ENCODE measurements at regions not wholly inside any gene's neighbourhood (a gene's known extent, or its start where the extent isn't known, plus 50 kb on each side); places are given as distances from the start of the nearest gene placed in this dataset.

- H3K27ac Mint-ChIP-seq: no peak overlapping the region
- 84% methylated on average over 9 of the region's 9 CpGs for WGBS (ENCODE audit: insufficient coverage)
Observed at GRCh38 chr2:2720351-2720750, 389.3 kb upstream of the MYT1L start.

GRCh38 chr2:2719781-2720180 is 388.7 kb upstream of the MYT1L start:
- ATAC-seq (no peak), DNase-seq (no peak)
- H3K27me3 Mint-ChIP-seq (ENCODE audit: low read depth in 2 of 2): no peaks in the 10 kb centered on the region
- no peak overlapping the region for H3K4me3 ChIP-seq (ENCODE audit: low read length)
- no peak overlapping the region for H3K27ac ChIP-seq (ENCODE audit: low read length)
- H3K4me3 Mint-ChIP-seq: no peak overlapping the region
- H3K4me1 ChIP-seq (ENCODE audit: control insufficient read depth, insufficient read depth, low read length): no peaks in the 10 kb centered on the region
- H3K4me1 Mint-ChIP-seq: no peaks in the 10 kb centered on the region
- H3K27me3 ChIP-seq (ENCODE audit: control insufficient read depth, insufficient read depth, low read length): no peaks in the 10 kb centered on the region
- WGBS (ENCODE audit: insufficient coverage): 80% methylated on average over 8 of the region's 8 CpGs
- H3K36me3 ChIP-seq (ENCODE audit: control insufficient read depth, insufficient read depth, low read length): no peaks in the 10 kb centered on the region
- H3K9me3 ChIP-seq (ENCODE audit: control insufficient read depth, insufficient read depth, low read length): no peaks in the 10 kb centered on the region
- no peak for TF ChIP-seq CTCF (IDR thresholded peaks at IDR 0.05)
- no peak overlapping the region for H3K27ac Mint-ChIP-seq
- H3K9me3 Mint-ChIP-seq: no peaks in the 10 kb centered on the region
- intact Hi-C loops (cut with micrococcal nuclease): no loop called here
- H3K36me3 Mint-ChIP-seq: no peaks in the 10 kb centered on the region

More at GRCh38 chr2:2720351-2720750, 389.3 kb upstream of the MYT1L start:
- H3K27me3 Mint-ChIP-seq (ENCODE audit: low read depth in 2 of 2): no peaks in the 10 kb centered on the region
- Histone ChIP-seq H3K4me3 (ENCODE audit: low read length) (no peak overlapping the region), H3K27ac (ENCODE audit: low read length) (no peak overlapping the region), H3K4me1 (ENCODE audit: control insufficient read depth, insufficient read depth, low read length) (no peaks in the 10 kb centered on the region), H3K36me3 (ENCODE audit: control insufficient read depth, insufficient read depth, low read length) (no peaks in the 10 kb centered on the region), H3K27me3 (ENCODE audit: control insufficient read depth, insufficient read depth, low read length) (no peaks in the 10 kb centered on the region), H3K9me3 (ENCODE audit: control insufficient read depth, insufficient read depth, low read length) (no peaks in the 10 kb centered on the region)
- intact Hi-C loops (cut with micrococcal nuclease): no loop called here
- H3K36me3 Mint-ChIP-seq: no peaks in the 10 kb centered on the region
- DNase-seq (no peak), ATAC-seq (no peak)
- no peaks in the 10 kb centered on the region for H3K4me1 Mint-ChIP-seq
- no peaks in the 10 kb centered on the region for H3K9me3 Mint-ChIP-seq
- no peak overlapping the region for H3K4me3 Mint-ChIP-seq
- TF ChIP-seq CTCF (IDR thresholded peaks at IDR 0.05): no peak

DNA sequence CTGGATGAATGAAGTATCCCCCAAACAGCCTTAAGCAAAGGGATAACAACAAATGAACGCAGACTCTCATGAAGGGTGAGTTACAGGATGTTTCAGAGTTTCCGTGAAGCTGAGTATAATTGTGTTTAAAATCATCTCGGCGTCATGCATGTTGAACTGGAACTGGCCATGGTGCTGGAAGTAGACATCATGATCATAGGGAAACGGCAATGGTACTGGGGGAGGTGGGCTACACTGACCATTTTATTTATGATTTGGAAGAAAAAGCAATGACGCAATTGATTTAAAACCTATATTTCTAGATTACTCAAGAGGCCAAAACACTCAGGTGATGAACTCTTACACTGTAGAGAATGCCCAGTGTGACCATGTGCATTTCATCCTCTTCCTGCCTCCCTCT is 387.9 kb upstream of the MYT1L start:
- no peaks in the 10 kb centered on the region for H3K36me3 Mint-ChIP-seq
- no peak for TF ChIP-seq CTCF (IDR thresholded peaks at IDR 0.05)
- H3K27me3 Mint-ChIP-seq (ENCODE audit: low read depth in 2 of 2): no peaks in the 10 kb centered on the region

GRCh38 chr2:2717406-2717805 is 386.3 kb upstream of the MYT1L start:
- Mint-ChIP-seq H3K4me3 (no peak overlapping the region), H3K27ac (no peak overlapping the region), H3K9me3 (no peaks in the 10 kb centered on the region), H3K27me3 (ENCODE audit: low read depth in 2 of 2) (peaks cover 0 to 6% of the 10 kb centered on the region in 2 donors), H3K4me1 (no peaks in the 10 kb centered on the region), H3K36me3 (no peaks in the 10 kb centered on the region)
- H3K9me3 ChIP-seq (ENCODE audit: control insufficient read depth, insufficient read depth, low read length): no peaks in the 10 kb centered on the region
- intact Hi-C loops (cut with micrococcal nuclease): no loop called here
- WGBS (ENCODE audit: insufficient coverage): 86% methylated on average over 6 of the region's 7 CpGs
- no peaks in the 10 kb centered on the region for H3K27me3 ChIP-seq (ENCODE audit: control insufficient read depth, insufficient read depth, low read length)
- no peak for TF ChIP-seq CTCF (IDR thresholded peaks at IDR 0.05)
- no peak for DNase-seq
- H3K4me1 ChIP-seq (ENCODE audit: control insufficient read depth, insufficient read depth, low read length): no peaks in the 10 kb centered on the region
- H3K36me3 ChIP-seq (ENCODE audit: control insufficient read depth, insufficient read depth, low read length): no peaks in the 10 kb centered on the region
- ATAC-seq: no peak
- H3K4me3 ChIP-seq (ENCODE audit: low read length): no peak overlapping the region
- no peak overlapping the region for H3K27ac ChIP-seq (ENCODE audit: low read length)

More for the DNA sequence above, 387.9 kb upstream of the MYT1L start:
- ATAC-seq (no peak), DNase-seq (no peak)
- Histone ChIP-seq H3K4me1 (ENCODE audit: control insufficient read depth, insufficient read depth, low read length) (no peaks in the 10 kb centered on the region), H3K27ac (ENCODE audit: low read length) (no peak overlapping the region), H3K4me3 (ENCODE audit: low read length) (no peak overlapping the region), H3K36me3 (ENCODE audit: control insufficient read depth, insufficient read depth, low read length) (no peaks in the 10 kb centered on the region), H3K27me3 (ENCODE audit: control insufficient read depth, insufficient read depth, low read length) (no peaks in the 10 kb centered on the region), H3K9me3 (ENCODE audit: control insufficient read depth, insufficient read depth, low read length) (no peaks in the 10 kb centered on the region)
- 65% methylated on average over 6 of the region's 6 CpGs for WGBS (ENCODE audit: insufficient coverage)
- Mint-ChIP-seq H3K9me3 (no peaks in the 10 kb centered on the region), H3K27ac (no peak overlapping the region), H3K4me3 (no peak overlapping the region), H3K4me1 (no peaks in the 10 kb centered on the region)
- intact Hi-C loops (cut with micrococcal nuclease): no loop called here
